ENCODE measurements at regions not wholly inside any gene's neighbourhood (a gene's known extent, or its start where the extent isn't known, plus 50 kb on each side); places are given as distances from the start of the nearest gene placed in this dataset.

- H3K4me3 ChIP-seq (ENCODE audit: low read depth, low read length) = no peak overlapping the region
- TF ChIP-seq CTCF (conservative IDR thresholded peaks at IDR 0.05; ENCODE audit: low read depth, low read length) = no peak
- no peak for DNase-seq (ENCODE audit: low read depth)
These were observed 276.4 kb downstream of the HRH4 start for GRCh38 chr18:24736662-24737330.

- TF ChIP-seq CTCF (conservative IDR thresholded peaks at IDR 0.05; ENCODE audit: low read depth, low read length) = no peak
- no peak for DNase-seq (ENCODE audit: low read depth)
- H3K4me3 ChIP-seq (ENCODE audit: low read depth, low read length) = no peak overlapping the region
These were observed 280.4 kb downstream of the HRH4 start for GRCh38 chr18:24740829-24741228.

- H3K4me3 ChIP-seq (ENCODE audit: low read depth, low read length) = no peak overlapping the region
- no peak for DNase-seq (ENCODE audit: low read depth)
- no peak for TF ChIP-seq CTCF (conservative IDR thresholded peaks at IDR 0.05; ENCODE audit: low read depth, low read length)
These were observed 280.9 kb downstream of the HRH4 start for GRCh38 chr18:24741321-24741720.

GRCh38 chr18:24741965-24742724 lies 281.7 kb downstream of the HRH4 start:
- no peak overlapping the region for H3K4me3 ChIP-seq (ENCODE audit: low read depth, low read length)
- no peak for DNase-seq (ENCODE audit: low read depth)
- no peak for TF ChIP-seq CTCF (conservative IDR thresholded peaks at IDR 0.05; ENCODE audit: low read depth, low read length)

- no peak overlapping the region for H3K4me3 ChIP-seq (ENCODE audit: low read depth, low read length)
- no peak for TF ChIP-seq CTCF (conservative IDR thresholded peaks at IDR 0.05; ENCODE audit: low read depth, low read length)
- DNase-seq (ENCODE audit: low read depth) = no peak
These were observed 294.3 kb downstream of the HRH4 start for GRCh38 chr18:24754583-24755253.

- no peak overlapping the region for H3K4me3 ChIP-seq (ENCODE audit: low read depth, low read length)
- TF ChIP-seq CTCF (conservative IDR thresholded peaks at IDR 0.05; ENCODE audit: low read depth, low read length) = no peak
- no peak for DNase-seq (ENCODE audit: low read depth)
These were observed 295.9 kb downstream of the HRH4 start for GRCh38 chr18:24756385-24756784.
